Peyer's patch (tissue), 4 donors: ENCODE measurements at regions not wholly inside any gene's neighbourhood (a gene's known extent, or its start where the extent isn't known, plus 50 kb on each side); places are given as distances from the start of the nearest gene placed in this dataset.

Source experiments
- CTCF ChIP-seq, 6 experiments: fragments of 450-650 bp in 4 of 6; fragments of 200-600 bp in 2 of 6; sonication (generic) in 1 of 6; IDR thresholded peaks; one replicate each; pipeline ENCODE4 v1.5.1; 2017 to 2019; ENCODE audit warnings: antibody characterized with exemption in 6 of 6, mild to moderate bottlenecking in 3 of 6, moderate library complexity in 1 of 6
- POLR2A ChIP-seq, 2 donors: fragments of 450-650 bp; IDR thresholded peaks; one replicate each; pipeline ENCODE4 v1.5.1; 2017; ENCODE audit warnings: antibody characterized with exemption in 2 of 2, mild to moderate bottlenecking in 2 of 2, moderate library complexity in 2 of 2

- TF ChIP-seq CTCF (IDR thresholded peaks at IDR 0.05) (no peak), POLR2A (IDR thresholded peaks at IDR 0.05) (no peak)
Measured at GRCh38 chr14:28896337-28896736, 129.8 kb downstream of the FOXG1 start.
